AML-193 (cell line): ENCODE measurements at regions not wholly inside any gene's neighbourhood (a gene's known extent, or its start where the extent isn't known, plus 50 kb on each side); places are given as distances from the start of the nearest gene placed in this dataset.
A peak's percentile ranks its signal among the peaks of the same experiment; 100 is the strongest.

Source experiments
- DNase-seq, 2 experiments: peaks; one replicate each; lab custom pipeline; 2025; lab: John Stamatoyannopoulos, UW

DNA sequence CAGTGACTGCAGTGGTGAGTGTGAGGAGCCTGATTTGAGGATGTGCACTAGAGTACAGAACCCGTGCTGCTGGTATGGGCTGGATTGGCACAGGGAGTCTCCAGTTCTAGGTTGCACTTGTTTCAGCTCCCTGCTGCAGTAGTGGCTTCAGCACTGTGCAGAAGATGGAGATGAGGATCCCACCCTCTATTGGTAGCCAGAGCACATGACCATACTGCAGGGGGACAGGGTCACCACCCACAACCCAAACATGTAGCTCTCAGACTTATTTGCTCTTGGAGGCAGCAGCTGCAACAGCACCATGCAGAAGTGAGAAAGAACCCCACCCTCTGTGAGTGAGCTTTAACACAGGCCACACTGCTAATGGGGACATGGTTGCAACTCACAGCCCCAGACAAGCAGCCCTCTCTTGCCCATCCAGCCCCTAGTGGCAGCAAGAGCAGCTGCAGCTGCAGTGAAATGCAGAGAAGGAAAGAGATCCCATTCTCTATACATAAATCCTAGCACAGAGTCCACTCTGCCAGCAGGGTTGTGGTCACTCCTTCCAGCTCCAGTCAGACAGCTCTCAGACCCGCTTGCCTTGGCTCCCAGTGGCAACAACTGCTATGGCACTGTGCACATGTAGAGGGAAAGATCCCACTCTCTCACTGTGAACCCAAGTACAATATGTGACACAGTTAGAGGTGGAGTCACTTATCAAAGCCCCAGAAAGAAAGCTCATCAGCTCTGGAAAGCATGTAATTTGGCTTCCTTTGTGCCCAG is 51.4 kb upstream of the SCIN start:
- peak in 1 of 2 experiments; percentile 31 for DNase-seq

GRCh38 chr7:12519682-12520009 is 50.9 kb upstream of the SCIN start:
- no peak for DNase-seq
